ENCODE measurements at regions not wholly inside any gene's neighbourhood (a gene's known extent, or its start where the extent isn't known, plus 50 kb on each side); places are given as distances from the start of the nearest gene placed in this dataset.

- TF ChIP-seq TCF7L2 (IDR thresholded peaks at IDR 0.05; ENCODE audit: borderline replicate concordance, extremely low read depth, insufficient read depth, insufficient read length) = no peak
- TF ChIP-seq CTCF (IDR thresholded peaks at IDR 0.05 in 2 of 3, conservative IDR thresholded peaks at IDR 0.05 in 1 of 3; ENCODE audit: borderline replicate concordance in 1 of 3, insufficient read depth in 1 of 3, low read depth in 2 of 3, low read length in 2 of 3) = no peak
- no peak for TF ChIP-seq POLR2A (IDR thresholded peaks at IDR 0.05; ENCODE audit: borderline replicate concordance, extremely low read depth, insufficient read depth, insufficient read length)
- no peak for TF ChIP-seq ZBTB33 (IDR thresholded peaks at IDR 0.05; ENCODE audit: extremely low read depth, insufficient replicate concordance, low read length)
- no peak for TF ChIP-seq SIN3A (IDR thresholded peaks at IDR 0.05; ENCODE audit: low read depth)
- TF ChIP-seq POLR2AphosphoS5 (IDR thresholded peaks at IDR 0.05; ENCODE audit: low read depth, low read length) = no peak
- no peak for TF ChIP-seq RAD21 (IDR thresholded peaks at IDR 0.05; ENCODE audit: low read depth)
- no peak for TF ChIP-seq ZNF274 (IDR thresholded peaks at IDR 0.05; ENCODE audit: low read depth, low read length)
- TF ChIP-seq SRF (IDR thresholded peaks at IDR 0.05; ENCODE audit: low read depth) = no peak
- no peak for TF ChIP-seq REST (IDR thresholded peaks at IDR 0.05; ENCODE audit: low read depth)
- no peak for TF ChIP-seq EZH2 (IDR thresholded peaks at IDR 0.05)
Measured at GRCh38 chr1:172723251-172723650, 64.3 kb downstream of the FASLG start.
